ENCODE measurements at regions not wholly inside any gene's neighbourhood (a gene's known extent, or its start where the extent isn't known, plus 50 kb on each side); places are given as distances from the start of the nearest gene placed in this dataset.

GRCh38 chr18:27301615-27302378, 116.7 kb upstream of the CHST9 start:
- POLR2A ChIA-PET, result no interaction called here
- RAD21 ChIA-PET (ENCODE audit: unreplicated experiment), result interaction anchor here (0.9 kb wide), 1 partner anchor 61 kb away, joined by 3 read pairs; no protein-coding TSS in a partner anchor
- 17% methylated on average over 5 of the region's 5 CpGs for WGBS (ENCODE audit: insufficient coverage, insufficient replicate concordance, low lambda C conversion rate, missing lambda C conversion rate)
- no peak for FAIRE-seq
- H3K4me3 ChIP-seq, result no peak overlapping the region
- no TSS peak for BruUV-seq (replicated peaks)
- no peaks in the 10 kb centered on the region for H3K4me1 ChIP-seq (ENCODE audit: control insufficient read depth, insufficient read depth, low read length)
- no peak overlapping the region for H3K27ac ChIP-seq (ENCODE audit: control insufficient read depth, insufficient read depth)
- ATAC-seq, result no peak
- H4K20me1 ChIP-seq (ENCODE audit: control insufficient read depth, insufficient read depth), result no peaks in the 10 kb centered on the region
- H3K36me3 ChIP-seq (ENCODE audit: control insufficient read depth in 2 of 2, insufficient read depth in 2 of 2, low read length in 1 of 2), result no peaks in the 10 kb centered on the region
- SMC1A ChIA-PET (ENCODE audit: uncharacterized antibody, unreplicated experiment), result interaction anchor here (0.8 to 1.5 kb wide), 2 partner anchors 24 to 62 kb away, joined by 3 read pairs; no protein-coding TSS in a partner anchor
- no peak overlapping the region for H3K9ac ChIP-seq (ENCODE audit: control insufficient read depth, insufficient read depth, low read length)
- in situ Hi-C loops (cut with MboI), result no loop called here
- TF ChIP-seq RELA (IDR thresholded peaks at IDR 0.05; ENCODE audit: borderline replicate concordance, partially characterized antibody) (no peak), RB1 (IDR thresholded peaks at IDR 0.05; ENCODE audit: borderline replicate concordance) (no peak), SIX5 (IDR thresholded peaks at IDR 0.05; ENCODE audit: low read depth, low read length, severe bottlenecking) (no peak), STAT3 (IDR thresholded peaks at IDR 0.05; ENCODE audit: low read depth, low read length) (no peak), TCF3 (IDR thresholded peaks at IDR 0.05; ENCODE audit: borderline replicate concordance, insufficient read depth, low read depth, low read length) (no peak), CREB1 (IDR thresholded peaks at IDR 0.05; ENCODE audit: low read depth) (no peak), NFYA (IDR thresholded peaks at IDR 0.05; ENCODE audit: borderline replicate concordance, low read depth, low read length) (no peak), POU2F2 (IDR thresholded peaks at IDR 0.05; ENCODE audit: borderline replicate concordance, low read depth, low read length) (no peak), PAX8 (IDR thresholded peaks at IDR 0.05) (no peak), SMC3 (IDR thresholded peaks at IDR 0.05; ENCODE audit: borderline replicate concordance, low read length) (no peak), MAX (IDR thresholded peaks at IDR 0.05; ENCODE audit: low read depth, low read length) (no peak), ZBED1 (IDR thresholded peaks at IDR 0.05; ENCODE audit: borderline replicate concordance) (no peak), TCF12 (IDR thresholded peaks at IDR 0.05; ENCODE audit: low read depth, low read length) (no peak), CBX5 (IDR thresholded peaks at IDR 0.05; ENCODE audit: low read depth) (no peak), MEF2B (IDR thresholded peaks at IDR 0.05; ENCODE audit: partially characterized antibody, poor library complexity, severe bottlenecking) (no peak), IRF4 (IDR thresholded peaks at IDR 0.05; ENCODE audit: low read depth, low read length) (no peak), SMAD5 (IDR thresholded peaks at IDR 0.05; ENCODE audit: low read depth) (no peak)
- no peak overlapping the region for H3K4me2 ChIP-seq (ENCODE audit: control insufficient read depth, insufficient read depth)
- no peak overlapping the region for H2AFZ ChIP-seq (ENCODE audit: control insufficient read depth, low read depth, low read length)
- no peaks in the 10 kb centered on the region for H3K79me2 ChIP-seq (ENCODE audit: control insufficient read depth, insufficient read depth, low read length)
- CTCF ChIA-PET, result interaction anchor here (1.1 kb wide), 1 partner anchor 32 kb away, joined by 4 read pairs; no protein-coding TSS in a partner anchor
- H3K9me3 ChIP-seq (replicated peaks; ENCODE audit: control insufficient read depth, insufficient read depth, low read length), result no peaks in the 10 kb centered on the region
- intact Hi-C loops (cut with micrococcal nuclease; ENCODE audit: unreplicated experiment), result no loop called here
- no peaks in the 10 kb centered on the region for H3K27me3 ChIP-seq (replicated peaks in 1 of 2; ENCODE audit: control insufficient read depth in 2 of 2, insufficient read depth in 2 of 2, low read length in 1 of 2)
- no peak for DNase-seq (ENCODE audit: low read depth, low spot score)

All from GM12878 (cell line).